ENCODE measurements at regions not wholly inside any gene's neighbourhood (a gene's known extent, or its start where the extent isn't known, plus 50 kb on each side); places are given as distances from the start of the nearest gene placed in this dataset.

GRCh38 chr13:40102360-40102727, 446.9 kb downstream of the COG6 start:
- TF ChIP-seq CTCF (IDR thresholded peaks at IDR 0.05; ENCODE audit: low read depth, low read length), result no peak
- no peak for TF ChIP-seq POLR2A (IDR thresholded peaks at IDR 0.05; ENCODE audit: extremely low read depth, insufficient read length)
- no peak for TF ChIP-seq MYC (IDR thresholded peaks at IDR 0.05; ENCODE audit: low read depth, low read length)
- TF ChIP-seq, protein P1, sequence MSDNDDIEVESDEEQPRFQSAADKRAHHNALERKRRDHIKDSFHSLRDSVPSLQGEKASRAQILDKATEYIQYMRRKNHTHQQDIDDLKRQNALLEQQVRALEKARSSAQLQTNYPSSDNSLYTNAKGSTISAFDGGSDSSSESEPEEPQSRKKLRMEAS (IDR thresholded peaks at IDR 0.05; ENCODE audit: low read depth, low read length), result no peak

All from NB4 (cell line).